ENCODE measurements at regions not wholly inside any gene's neighbourhood (a gene's known extent, or its start where the extent isn't known, plus 50 kb on each side); places are given as distances from the start of the nearest gene placed in this dataset.
"Not testable (repeated sequence)": the region's sequence is repeated elsewhere in the genome, so short reads cannot be mapped to it uniquely, and the experiment has no call there.

GRCh38 chr10:94217411-94217810, 145.3 kb downstream of the NOC3L start:
- no peak for DNase-seq
- intact Hi-C loops (cut with DNase I) = no loop called here

DNA sequence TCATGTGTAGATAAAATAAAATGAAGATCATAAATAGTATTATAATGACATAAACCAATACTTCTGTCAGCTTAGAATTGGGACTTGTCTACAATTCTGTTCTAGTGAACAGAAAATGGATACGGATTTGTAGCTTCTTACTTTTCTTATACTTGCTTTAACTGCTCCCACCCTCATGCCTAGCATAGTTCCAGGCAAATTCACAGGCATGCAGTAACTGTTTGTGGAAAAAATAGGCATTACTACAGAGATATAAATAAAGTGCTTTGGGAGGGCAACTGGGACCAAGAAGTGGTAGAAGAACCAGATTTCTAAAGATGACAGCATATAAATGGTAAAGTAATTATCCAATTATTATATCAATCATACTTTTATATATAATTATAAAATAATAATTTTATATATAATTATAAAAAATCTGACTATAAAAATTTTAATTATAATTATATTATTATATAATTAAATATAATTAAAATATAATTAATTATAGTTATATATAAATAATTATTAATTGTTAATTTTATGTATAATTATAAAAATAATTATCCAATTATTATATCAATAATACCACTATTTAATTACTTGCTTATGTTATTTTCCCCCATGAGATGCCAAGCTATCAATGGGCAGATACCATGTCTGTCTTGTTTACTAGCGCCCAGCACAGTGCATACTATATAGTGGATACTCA, 144.1 kb downstream of the NOC3L start:
- DNase-seq = no peak
- intact Hi-C loops (cut with DNase I) = no loop called here

- DNase-seq = no peak
- intact Hi-C loops (cut with DNase I) = no loop called here
Observed at GRCh38 chr10:94219829-94220228, 142.9 kb downstream of the NOC3L start.

DNA sequence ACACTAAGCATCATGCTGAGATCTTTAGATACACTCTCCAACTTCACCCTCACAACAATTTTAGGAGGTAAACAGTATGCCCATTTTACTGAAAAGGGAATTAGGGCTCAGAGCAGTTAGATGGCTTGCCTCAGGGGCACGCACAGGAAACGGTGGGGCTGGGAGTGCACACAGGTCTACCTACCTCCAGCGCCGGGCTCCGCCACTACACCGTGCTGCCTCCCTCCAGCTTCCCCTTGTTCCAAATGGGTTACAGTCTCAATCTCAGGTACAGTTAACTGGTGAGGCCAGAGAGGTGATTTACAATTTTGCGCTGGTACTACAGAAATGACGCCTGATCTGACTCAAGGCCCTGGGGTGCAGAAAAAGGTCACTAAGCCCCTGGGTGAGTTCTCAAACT, 142.0 kb downstream of the NOC3L start:
- DNase-seq = no peak
- intact Hi-C loops (cut with DNase I) = no loop called here

DNA sequence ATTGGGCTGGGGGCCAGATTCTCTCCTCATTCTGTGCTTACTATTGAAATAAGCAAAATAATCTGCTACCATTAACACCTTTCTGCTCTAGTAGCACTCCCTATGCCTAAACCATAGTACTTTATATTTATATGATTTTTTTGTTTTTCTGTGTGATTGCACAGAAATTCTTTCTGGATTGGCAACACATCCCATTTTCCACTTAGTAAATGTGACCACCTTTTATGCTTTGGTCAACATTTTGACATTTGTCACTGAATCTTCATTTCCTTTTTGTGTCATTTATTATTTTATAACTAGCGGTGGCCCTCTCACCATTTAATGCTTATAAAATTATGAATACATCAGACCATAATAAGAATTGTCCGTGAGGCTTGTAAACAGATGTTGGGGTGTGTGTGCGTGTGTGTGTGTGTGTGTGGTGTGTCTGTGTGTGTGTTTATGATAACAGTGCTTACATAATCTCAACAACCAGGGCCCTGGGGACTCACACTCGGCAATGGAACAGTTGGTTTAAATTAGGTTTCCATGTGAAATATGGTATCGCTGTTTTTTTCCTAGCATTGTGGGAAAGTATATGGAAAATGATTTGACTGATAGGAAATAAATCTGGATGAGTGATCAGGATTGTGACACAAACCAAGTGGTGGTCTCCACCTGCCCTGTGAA, 138.9 kb downstream of the NOC3L start:
- intact Hi-C loops (cut with DNase I) = no loop called here
- no peak for DNase-seq

- intact Hi-C loops (cut with DNase I) = no loop called here
- no peak for DNase-seq
Observed at GRCh38 chr10:94224656-94225055, 138.1 kb downstream of the NOC3L start.

GRCh38 chr10:94225589-94225988, 137.2 kb downstream of the NOC3L start:
- intact Hi-C loops (cut with DNase I) = no loop called here
- DNase-seq = no peak

DNA sequence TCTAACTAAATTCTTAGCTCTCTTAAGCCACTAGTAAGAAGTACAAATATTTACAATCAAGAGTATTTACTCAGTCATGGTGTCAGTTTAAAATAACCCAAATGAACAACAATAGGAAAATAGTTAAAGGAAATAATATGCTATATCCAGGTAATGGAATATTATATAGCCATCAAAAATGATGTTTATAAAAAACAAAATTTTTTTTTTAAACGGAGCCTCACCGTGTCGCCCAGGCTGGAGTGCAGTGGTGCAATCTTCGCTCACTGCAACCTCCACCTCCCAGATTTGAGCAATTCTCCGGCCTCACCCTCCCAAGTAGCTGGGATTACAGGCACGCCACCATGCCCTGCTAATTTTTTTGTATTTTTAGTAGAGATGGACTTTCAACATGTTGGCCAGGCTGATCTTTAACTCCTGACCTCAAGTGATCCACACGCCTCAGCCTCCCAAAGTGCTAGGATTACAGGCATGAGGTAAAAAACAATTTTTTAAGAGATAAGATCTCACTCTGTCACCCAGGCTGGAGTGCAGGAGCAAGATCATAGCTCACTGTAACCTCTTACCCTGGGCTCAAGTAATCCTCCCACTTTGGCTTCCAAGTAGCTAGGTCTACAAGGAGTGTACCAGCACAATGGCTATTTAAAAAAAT, 132.5 kb downstream of the NOC3L start:
- intact Hi-C loops (cut with DNase I) = no loop called here
- DNase-seq = no peak

DNA sequence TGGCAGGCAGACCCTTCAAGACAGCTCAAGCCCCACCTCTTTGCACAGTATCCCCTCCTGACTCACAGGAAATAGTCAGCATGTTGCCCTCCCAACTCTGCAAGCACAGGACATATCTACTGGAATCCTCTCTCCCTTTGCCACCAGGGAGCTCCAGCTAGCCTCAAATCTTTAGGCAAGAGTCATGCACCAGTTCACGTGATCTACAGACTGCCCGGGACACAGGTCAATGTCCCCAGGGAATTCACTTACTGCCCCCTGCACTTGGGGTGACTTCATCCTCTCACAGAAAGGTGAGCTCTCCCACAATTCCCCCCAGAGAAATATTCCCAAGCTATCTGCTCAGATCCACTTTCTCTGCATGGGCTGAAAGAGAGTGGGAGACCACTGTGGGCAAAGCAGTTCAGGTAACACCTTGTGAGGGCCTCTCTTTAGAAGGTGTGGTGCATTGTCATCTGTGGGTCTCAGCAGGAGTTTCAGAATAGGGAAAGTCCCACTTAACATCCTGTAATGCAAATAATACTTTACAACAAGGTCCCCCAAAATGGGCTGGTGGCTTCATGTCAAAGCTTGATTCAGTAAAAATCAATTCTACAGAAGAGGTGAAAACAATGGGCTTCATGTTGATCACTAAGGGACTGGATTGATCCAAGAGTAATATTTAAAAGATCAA, 129.9 kb downstream of the NOC3L start:
- intact Hi-C loops (cut with DNase I) = no loop called here
- no peak for DNase-seq

DNA sequence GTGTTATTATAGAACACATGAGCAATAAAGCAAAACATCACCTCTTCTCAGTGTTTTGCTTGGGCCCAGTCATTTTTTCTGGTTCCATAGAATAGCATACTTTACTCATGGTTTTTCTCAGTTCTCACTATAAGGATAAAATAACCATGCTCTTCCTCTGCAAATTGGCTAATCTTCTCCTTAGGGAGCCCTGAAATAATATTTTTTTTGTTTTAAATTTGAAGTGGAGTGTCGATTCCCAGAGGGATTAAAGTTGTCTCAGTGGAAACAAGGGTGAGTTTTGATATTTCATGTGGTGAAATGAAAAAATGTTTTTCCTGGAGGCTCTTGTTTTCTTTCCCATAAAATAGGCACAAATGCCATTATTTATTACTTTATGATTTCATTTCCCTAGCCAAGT, 127.3 kb downstream of the NOC3L start:
- intact Hi-C loops (cut with DNase I) = no loop called here
- no peak for DNase-seq

- no peak for DNase-seq
- intact Hi-C loops (cut with DNase I) = no loop called here
Observed at GRCh38 chr10:94238006-94238617, 124.6 kb downstream of the NOC3L start.

- intact Hi-C loops (cut with DNase I) = no loop called here
- no peak for DNase-seq
Observed at GRCh38 chr10:94239696-94240095, 123.0 kb downstream of the NOC3L start.

GRCh38 chr10:94240491-94240890, 122.2 kb downstream of the NOC3L start:
- intact Hi-C loops (cut with DNase I) = no loop called here
- DNase-seq = no peak

DNA sequence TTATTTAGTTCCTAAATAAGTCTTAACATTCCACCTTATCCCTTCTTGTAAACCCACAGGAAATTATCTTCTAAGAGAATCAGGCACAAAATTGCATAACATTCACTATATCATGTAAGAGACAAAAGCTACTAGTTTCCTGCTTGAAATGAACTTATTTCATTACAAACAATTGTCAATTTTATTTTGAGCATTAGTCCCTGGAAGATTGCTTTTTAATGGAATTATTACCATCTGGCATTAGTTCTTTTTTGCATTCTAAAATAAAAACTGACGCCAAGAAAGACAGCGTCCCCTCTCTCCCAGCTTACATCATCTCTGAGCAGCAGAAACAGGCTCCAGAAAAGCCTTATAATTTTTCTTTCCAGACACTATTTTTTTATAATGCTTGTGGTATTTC, 121.8 kb downstream of the NOC3L start:
- DNase-seq = no peak
- intact Hi-C loops (cut with DNase I) = no loop called here

DNA sequence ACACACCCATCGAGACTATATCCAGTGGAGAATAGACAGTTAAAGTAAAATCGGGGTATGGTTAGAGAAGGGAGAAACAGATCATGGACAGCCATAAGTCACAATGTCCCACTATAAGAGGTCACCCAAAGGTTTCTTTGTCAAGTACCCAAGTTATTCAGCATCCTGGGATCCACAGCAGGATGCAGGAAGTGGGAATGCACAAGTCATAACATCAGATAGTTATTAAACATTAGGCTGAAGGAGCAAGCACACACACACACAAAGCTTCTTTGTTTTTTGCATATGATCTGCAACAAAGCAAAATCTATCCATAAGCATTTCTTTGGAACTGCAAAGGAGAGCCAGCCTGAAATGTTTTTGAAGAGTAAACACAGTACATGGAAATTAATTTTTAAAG, 111.6 kb downstream of the NOC3L start:
- intact Hi-C loops (cut with DNase I) = no loop called here
- DNase-seq = no peak

GRCh38 chr10:94251568-94251967, 111.2 kb downstream of the NOC3L start:
- intact Hi-C loops (cut with DNase I) = no loop called here
- no peak for DNase-seq

DNA sequence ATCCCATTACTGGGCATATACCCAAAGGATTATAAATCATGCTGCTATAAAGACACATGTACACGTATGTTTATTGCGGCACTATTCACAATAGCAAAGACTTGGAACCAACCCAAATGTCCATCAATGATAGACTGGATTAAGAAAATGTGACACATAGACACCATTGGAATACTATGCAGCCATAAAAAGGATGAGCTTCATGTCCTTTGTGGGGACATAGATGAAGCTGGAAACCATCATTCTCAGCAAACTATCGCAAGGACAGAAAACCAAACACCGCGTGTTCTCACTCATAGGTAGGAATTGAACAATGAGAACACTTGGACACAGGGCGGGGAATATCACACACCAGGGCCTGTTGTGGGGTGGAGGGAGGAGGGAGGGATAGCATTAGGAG, 105.3 kb downstream of the NOC3L start:
- not testable (repeated sequence) for DNase-seq

DNA sequence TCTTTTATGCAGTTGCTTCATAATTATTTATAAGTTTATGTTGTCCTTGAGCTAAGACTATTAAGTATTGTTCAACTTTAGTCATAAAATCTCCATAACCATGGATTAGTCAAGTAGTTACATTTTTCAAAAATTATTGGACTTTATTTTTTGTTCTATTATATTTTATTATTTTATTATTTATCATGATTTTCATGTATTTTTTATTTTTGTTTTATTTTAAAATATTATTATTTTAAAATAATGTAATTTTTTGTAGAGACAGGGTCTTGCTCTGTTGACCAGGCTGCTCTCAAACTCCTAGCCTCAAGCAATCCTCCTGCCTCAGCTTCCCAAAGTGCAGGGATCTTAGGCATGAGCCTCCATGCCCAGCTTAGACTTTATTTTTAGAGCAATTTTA, 102.3 kb downstream of the NOC3L start:
- intact Hi-C loops (cut with DNase I) = no loop called here

More for the DNA sequence above, 105.3 kb downstream of the NOC3L start:
- intact Hi-C loops (cut with DNase I) = not testable (repeated sequence)

GRCh38 chr10:94264085-94264484, 98.7 kb downstream of the NOC3L start:
- DNase-seq = no peak
- intact Hi-C loops (cut with DNase I) = no loop called here

More for the DNA sequence above, 102.3 kb downstream of the NOC3L start:
- no peak for DNase-seq

DNA sequence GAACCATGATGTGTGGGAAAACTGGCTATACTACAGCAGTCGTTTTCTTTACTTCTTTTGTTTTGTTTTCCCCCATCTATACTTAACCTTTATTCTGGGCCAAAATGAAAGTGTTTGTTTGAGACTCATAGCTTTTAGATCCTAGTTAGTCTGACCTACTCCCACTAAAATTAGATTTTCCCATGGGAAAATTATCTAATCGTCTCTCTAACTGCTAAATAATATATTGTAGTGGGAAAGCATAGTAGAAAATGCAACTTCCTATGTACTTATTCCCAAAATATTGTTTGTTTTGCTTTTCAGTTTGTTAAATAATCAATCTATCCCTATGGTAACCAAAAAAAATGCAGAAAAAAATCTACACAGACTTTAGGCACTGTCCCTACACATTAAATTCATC, 96.6 kb downstream of the NOC3L start:
- intact Hi-C loops (cut with DNase I) = no loop called here
- DNase-seq = no peak

DNA sequence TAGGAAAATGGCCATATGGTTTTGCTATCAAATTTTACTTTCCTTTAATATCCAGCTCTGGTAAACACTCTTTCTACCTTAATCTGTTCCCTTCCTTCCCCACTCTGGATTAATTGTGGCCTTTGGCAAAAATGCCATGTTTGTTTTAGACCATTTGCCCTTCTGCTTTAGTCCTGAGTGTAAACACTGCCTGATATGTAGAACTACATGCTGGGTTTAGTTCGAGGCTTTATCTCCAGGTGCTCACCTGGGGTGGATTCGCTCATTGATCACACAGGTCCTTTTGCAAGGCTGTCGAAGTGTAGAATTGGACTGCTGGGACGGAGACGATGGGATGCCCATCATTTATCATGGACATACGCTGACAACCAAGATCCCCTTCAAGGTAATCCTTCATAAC, 94.1 kb downstream of the NOC3L start:
- no peak for DNase-seq
- intact Hi-C loops (cut with DNase I) = no loop called here

Data from posterior cingulate gyrus (tissue), 11 donors.